ENCODE measurements at regions not wholly inside any gene's neighbourhood (a gene's known extent, or its start where the extent isn't known, plus 50 kb on each side); places are given as distances from the start of the nearest gene placed in this dataset.

DNA sequence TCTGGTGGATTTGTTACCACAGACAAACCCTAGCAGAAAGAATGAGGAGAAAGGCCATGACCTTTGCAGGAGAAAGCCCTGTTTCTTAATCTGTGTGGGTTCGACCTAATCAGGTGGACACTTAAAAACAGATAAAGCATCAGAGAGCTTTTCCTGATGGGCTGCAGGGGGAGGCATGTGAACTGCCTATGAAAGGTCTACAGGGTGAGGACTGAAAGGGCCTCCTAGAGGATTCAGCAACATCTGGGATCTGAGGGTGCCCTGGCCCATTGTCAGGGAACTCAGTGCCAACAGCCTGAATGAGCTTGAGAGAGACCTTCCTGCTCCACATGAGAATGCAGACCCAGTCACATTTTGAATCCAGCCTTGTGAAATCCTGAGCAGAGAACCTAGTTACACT lies 178.8 kb upstream of the DDHD1 start:
- H3K4me3 Mint-ChIP-seq = no peak overlapping the region
- H3K4me2 ChIP-seq (replicated peaks; ENCODE audit: extremely low read depth, low read length, poor library complexity, severe bottlenecking) = no peak overlapping the region
- peaks cover 0 to 1% (median 0%) of the 10 kb centered on the region in 3 donors for H3K27me3 Mint-ChIP-seq (ENCODE audit: low read depth in 3 of 3)
- no peaks in the 10 kb centered on the region for H3K4me1 Mint-ChIP-seq
- intact Hi-C loops (cut with micrococcal nuclease) = no loop called here
- no peaks in the 10 kb centered on the region for H4K20me1 ChIP-seq (ENCODE audit: insufficient read depth, low read length)
- H3K27ac Mint-ChIP-seq = no peak overlapping the region
- no peaks in the 10 kb centered on the region for H3K36me3 Mint-ChIP-seq
- H3K9ac ChIP-seq (ENCODE audit: insufficient read depth, low read length, poor library complexity, severe bottlenecking) = no peak overlapping the region
- no peaks in the 10 kb centered on the region for H3K27me3 ChIP-seq (ENCODE audit: control insufficient read depth in 2 of 2, insufficient read depth in 2 of 2, low read length in 2 of 2)
- no peaks in the 10 kb centered on the region for H3K4me1 ChIP-seq (ENCODE audit: control insufficient read depth in 1 of 2, insufficient read depth in 2 of 2, low read length in 2 of 2)
- H2AFZ ChIP-seq (ENCODE audit: insufficient read depth, low read depth, low read length, poor library complexity, severe bottlenecking) = no peak overlapping the region
- H3K9me3 ChIP-seq (replicated peaks in 1 of 2; ENCODE audit: control insufficient read depth in 1 of 2, insufficient read depth in 1 of 2, low read length in 2 of 2) = no peaks in the 10 kb centered on the region
- H3K27ac ChIP-seq (ENCODE audit: low read depth in 1 of 2, low read length in 2 of 2) = no peak overlapping the region
- TF ChIP-seq, protein P1, sequence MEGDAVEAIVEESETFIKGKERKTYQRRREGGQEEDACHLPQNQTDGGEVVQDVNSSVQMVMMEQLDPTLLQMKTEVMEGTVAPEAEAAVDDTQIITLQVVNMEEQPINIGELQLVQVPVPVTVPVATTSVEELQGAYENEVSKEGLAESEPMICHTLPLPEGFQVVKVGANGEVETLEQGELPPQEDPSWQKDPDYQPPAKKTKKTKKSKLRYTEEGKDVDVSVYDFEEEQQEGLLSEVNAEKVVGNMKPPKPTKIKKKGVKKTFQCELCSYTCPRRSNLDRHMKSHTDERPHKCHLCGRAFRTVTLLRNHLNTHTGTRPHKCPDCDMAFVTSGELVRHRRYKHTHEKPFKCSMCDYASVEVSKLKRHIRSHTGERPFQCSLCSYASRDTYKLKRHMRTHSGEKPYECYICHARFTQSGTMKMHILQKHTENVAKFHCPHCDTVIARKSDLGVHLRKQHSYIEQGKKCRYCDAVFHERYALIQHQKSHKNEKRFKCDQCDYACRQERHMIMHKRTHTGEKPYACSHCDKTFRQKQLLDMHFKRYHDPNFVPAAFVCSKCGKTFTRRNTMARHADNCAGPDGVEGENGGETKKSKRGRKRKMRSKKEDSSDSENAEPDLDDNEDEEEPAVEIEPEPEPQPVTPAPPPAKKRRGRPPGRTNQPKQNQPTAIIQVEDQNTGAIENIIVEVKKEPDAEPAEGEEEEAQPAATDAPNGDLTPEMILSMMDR (IDR thresholded peaks at IDR 0.05) = no peak
- 89% methylated on average over 1 of the region's 1 CpG for WGBS (ENCODE audit: insufficient coverage)
- no peaks in the 10 kb centered on the region for H3K79me2 ChIP-seq (ENCODE audit: insufficient read depth, low read length)
- H3K4me3 ChIP-seq (replicated peaks in 1 of 3; ENCODE audit: low read depth in 2 of 3, low read length in 3 of 3) = no peak overlapping the region
- H3K9me3 Mint-ChIP-seq = peaks cover 0 to 4% (median 3%) of the 10 kb centered on the region in 7 donors
- H3K36me3 ChIP-seq (replicated peaks in 1 of 2; ENCODE audit: control insufficient read depth in 1 of 2, insufficient read depth in 2 of 2, low read length in 2 of 2) = no peaks in the 10 kb centered on the region
- no peak for DNase-seq

DNA sequence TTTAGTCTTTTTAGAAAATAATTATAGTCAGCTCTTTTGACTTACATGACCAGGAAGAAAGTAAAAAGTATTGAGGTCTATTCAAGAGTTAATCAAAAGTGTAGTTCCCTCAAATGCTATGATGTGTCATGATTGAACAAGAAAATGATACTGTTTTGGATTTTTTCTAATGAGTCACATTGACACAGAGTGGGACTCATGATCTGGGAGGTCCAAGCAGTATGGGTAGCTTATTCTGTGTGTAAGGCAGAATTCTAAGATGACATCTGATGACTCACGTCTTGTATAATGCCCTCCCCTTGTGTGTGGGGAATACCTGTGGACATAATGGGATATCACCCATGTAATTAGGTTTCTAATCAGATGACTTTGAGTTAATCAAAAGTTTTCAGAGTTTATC lies 178.1 kb upstream of the DDHD1 start:
- Histone ChIP-seq H3K27me3 (ENCODE audit: control insufficient read depth in 2 of 2, insufficient read depth in 2 of 2, low read length in 2 of 2) (no peaks in the 10 kb centered on the region), H3K9ac (ENCODE audit: insufficient read depth, low read length, poor library complexity, severe bottlenecking) (no peak overlapping the region), H3K79me2 (ENCODE audit: insufficient read depth, low read length) (no peaks in the 10 kb centered on the region), H3K9me3 (replicated peaks in 1 of 2; ENCODE audit: control insufficient read depth in 1 of 2, insufficient read depth in 1 of 2, low read length in 2 of 2) (no peaks in the 10 kb centered on the region), H3K36me3 (replicated peaks in 1 of 2; ENCODE audit: control insufficient read depth in 1 of 2, insufficient read depth in 2 of 2, low read length in 2 of 2) (no peaks in the 10 kb centered on the region), H3K4me1 (ENCODE audit: control insufficient read depth in 1 of 2, insufficient read depth in 2 of 2, low read length in 2 of 2) (no peaks in the 10 kb centered on the region), H3K27ac (ENCODE audit: low read depth in 1 of 2, low read length in 2 of 2) (no peak overlapping the region), H3K4me3 (replicated peaks in 1 of 3; ENCODE audit: low read depth in 2 of 3, low read length in 3 of 3) (no peak overlapping the region), H3K4me2 (replicated peaks; ENCODE audit: extremely low read depth, low read length, poor library complexity, severe bottlenecking) (no peak overlapping the region), H4K20me1 (ENCODE audit: insufficient read depth, low read length) (no peaks in the 10 kb centered on the region), H2AFZ (ENCODE audit: insufficient read depth, low read depth, low read length, poor library complexity, severe bottlenecking) (no peak overlapping the region)
- 100% methylated on average over 1 of the region's 1 CpG for WGBS (ENCODE audit: insufficient coverage)
- no peaks in the 10 kb centered on the region for H3K36me3 Mint-ChIP-seq
- intact Hi-C loops (cut with micrococcal nuclease) = no loop called here
- no peak for DNase-seq
- H3K9me3 Mint-ChIP-seq = peaks cover 0 to 4% (median 2%) of the 10 kb centered on the region in 7 donors
- H3K4me1 Mint-ChIP-seq = no peaks in the 10 kb centered on the region
- TF ChIP-seq, protein P1 (IDR thresholded peaks at IDR 0.05) = no peak
- no peak overlapping the region for H3K4me3 Mint-ChIP-seq
- peaks cover 0 to 1% (median 0%) of the 10 kb centered on the region in 3 donors for H3K27me3 Mint-ChIP-seq (ENCODE audit: low read depth in 3 of 3)
- no peak overlapping the region for H3K27ac Mint-ChIP-seq

All from CD14-positive monocyte (primary cell).